Chondrocyte (in vitro differentiated cells): ENCODE measurements at regions not wholly inside any gene's neighbourhood (a gene's known extent, or its start where the extent isn't known, plus 50 kb on each side); places are given as distances from the start of the nearest gene placed in this dataset.

ENCODE experiments used
- DNase-seq: peaks from one replicate; pipeline ENCODE4 v3.0.0; 2021; ENCODE audit warnings: mixed read lengths, low spot score
- H3K27ac Mint-ChIP-seq: one replicate; pipeline ENCODE4 v1.8.0; 2021; ENCODE audit warnings: mild to moderate bottlenecking, moderate library complexity, mixed read lengths; ENCODE audit not compliant: unreplicated experiment
- H3K27me3 Mint-ChIP-seq: 2 replicates; pipeline ENCODE4 v1.8.0; 2021; ENCODE audit warnings: low read depth, mixed read lengths
- H3K36me3 Mint-ChIP-seq: 2 replicates; pipeline ENCODE4 v1.8.0; 2021; ENCODE audit warnings: low read depth, mixed read lengths
- H3K4me1 Mint-ChIP-seq: 2 replicates; pipeline ENCODE4 v1.8.0; 2021; ENCODE audit warnings: low read depth, mild to moderate bottlenecking, mixed read lengths
- H3K4me3 Mint-ChIP-seq: one replicate; pipeline ENCODE4 v1.8.0; 2021; ENCODE audit warnings: mild to moderate bottlenecking, moderate library complexity, mixed read lengths; ENCODE audit not compliant: unreplicated experiment
- H3K9me3 Mint-ChIP-seq: 2 replicates; pipeline ENCODE4 v1.8.0; 2021; ENCODE audit warnings: low read depth, mixed read lengths
- CTCF ChIP-seq: fragments of 200-600 bp; sonication (generic); IDR thresholded peaks from 2 replicates; pipeline ENCODE4 v1.5.0; 2021; ENCODE audit warnings: antibody characterized with exemption, mild to moderate bottlenecking, moderate library complexity

DNA sequence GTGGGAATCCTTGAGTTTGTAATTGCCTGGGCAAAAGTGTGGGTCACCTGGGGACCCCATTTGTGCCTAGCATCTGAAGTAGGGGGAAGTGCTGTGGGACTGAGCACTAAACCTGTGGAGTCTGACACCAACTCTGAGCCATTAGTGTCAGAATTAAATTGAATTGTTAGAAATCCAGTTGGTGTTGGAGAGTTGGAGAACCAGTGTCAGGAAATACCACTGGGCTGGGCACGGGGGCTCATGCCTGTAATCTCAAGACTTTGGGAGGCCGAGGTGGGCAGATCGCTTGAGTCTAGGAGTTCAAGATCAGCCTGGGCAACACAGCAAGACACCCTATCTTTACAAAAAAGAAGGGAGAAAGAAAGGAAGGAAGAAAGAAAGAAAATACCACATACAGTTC, 67.5 kb upstream of the BRD7 start:
- H3K4me3 Mint-ChIP-seq = no peak overlapping the region
- TF ChIP-seq CTCF = no peak
- peaks cover 21% of the 10 kb centered on the region for H3K27me3 Mint-ChIP-seq
- peaks cover 9% of the 10 kb centered on the region for H3K4me1 Mint-ChIP-seq
- H3K36me3 Mint-ChIP-seq = peaks cover 4% of the 10 kb centered on the region
- no peak for DNase-seq
- H3K27ac Mint-ChIP-seq = no peak overlapping the region
- H3K9me3 Mint-ChIP-seq = peaks cover 16% of the 10 kb centered on the region

DNA sequence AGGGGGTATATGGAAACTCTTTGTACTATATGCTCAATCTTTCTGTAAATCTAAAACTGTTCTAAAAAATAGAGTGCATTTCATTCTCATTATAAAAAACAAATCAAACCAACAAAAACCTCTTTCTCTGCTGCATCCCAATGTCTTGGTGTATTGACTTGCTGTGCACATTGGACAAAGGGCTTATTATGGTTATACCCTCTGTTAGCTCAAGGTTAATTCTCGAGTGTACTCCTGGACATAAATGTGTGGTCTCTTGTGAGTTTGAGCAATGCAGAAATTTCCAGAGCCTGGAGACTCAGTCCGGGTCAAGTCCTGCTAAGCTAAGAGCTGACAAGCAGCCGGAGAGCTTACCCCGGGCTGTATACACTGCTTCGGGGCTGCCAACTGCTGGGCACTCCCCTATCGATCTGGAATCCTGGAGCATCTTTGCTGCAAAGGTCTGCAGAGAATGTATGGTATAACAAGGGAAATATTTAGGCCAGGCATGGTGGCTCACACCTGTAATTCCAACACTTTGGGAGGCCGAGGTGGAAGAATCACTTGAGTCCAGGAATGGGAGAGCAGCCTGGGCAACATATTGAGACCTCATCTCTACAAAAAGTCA, 66.2 kb upstream of the BRD7 start:
- Mint-ChIP-seq H3K36me3 (peaks cover 4% of the 10 kb centered on the region), H3K9me3 (peaks cover 16% of the 10 kb centered on the region), H3K27ac (no peak overlapping the region), H3K4me1 (peaks cover 9% of the 10 kb centered on the region), H3K27me3 (peaks cover 21% of the 10 kb centered on the region), H3K4me3 (no peak overlapping the region)
- DNase-seq = no peak
- TF ChIP-seq CTCF = no peak

- Mint-ChIP-seq H3K4me1 (peaks cover 3% of the 10 kb centered on the region), H3K36me3 (no peaks in the 10 kb centered on the region), H3K27me3 (peaks cover 21% of the 10 kb centered on the region), H3K27ac (no peak overlapping the region), H3K4me3 (no peak overlapping the region), H3K9me3 (peaks cover 6% of the 10 kb centered on the region)
- DNase-seq = no peak
- TF ChIP-seq CTCF = no peak
Measured at GRCh38 chr16:50430076-50430475, 61.3 kb upstream of the BRD7 start.

GRCh38 chr16:50428742-50429141, 60.0 kb upstream of the BRD7 start:
- Mint-ChIP-seq H3K36me3 (peaks cover 2% of the 10 kb centered on the region), H3K4me1 (peaks cover 3% of the 10 kb centered on the region), H3K27me3 (peaks cover 18% of the 10 kb centered on the region), H3K27ac (no peak overlapping the region), H3K4me3 (no peak overlapping the region), H3K9me3 (peaks cover 6% of the 10 kb centered on the region)
- DNase-seq = no peak
- TF ChIP-seq CTCF = no peak

DNA sequence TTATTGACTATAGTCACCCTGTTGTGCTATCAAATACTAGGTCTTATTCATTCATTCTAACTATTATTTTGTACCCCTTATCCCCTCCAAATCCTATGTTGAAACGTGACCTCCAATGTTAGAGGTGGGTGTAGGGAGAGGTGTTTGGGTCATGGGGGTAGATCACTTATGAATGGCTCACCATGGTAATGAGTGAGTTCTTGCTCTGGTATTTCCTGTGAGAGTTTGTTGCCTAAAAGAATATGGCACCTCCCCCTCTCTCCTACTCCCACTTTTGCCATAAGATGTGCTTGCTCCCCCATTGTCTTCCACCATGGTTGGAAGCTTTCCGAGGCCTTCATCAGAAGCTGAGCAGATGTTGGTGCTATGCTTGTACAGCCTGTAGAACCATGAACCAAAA, 59.3 kb upstream of the BRD7 start:
- peaks cover 6% of the 10 kb centered on the region for H3K9me3 Mint-ChIP-seq
- no peak for TF ChIP-seq CTCF
- peaks cover 3% of the 10 kb centered on the region for H3K4me1 Mint-ChIP-seq
- peaks cover 14% of the 10 kb centered on the region for H3K27me3 Mint-ChIP-seq
- peaks cover 2% of the 10 kb centered on the region for H3K36me3 Mint-ChIP-seq
- no peak for DNase-seq
- no peak overlapping the region for H3K4me3 Mint-ChIP-seq
- H3K27ac Mint-ChIP-seq = no peak overlapping the region
